ENCODE measurements at regions not wholly inside any gene's neighbourhood (a gene's known extent, or its start where the extent isn't known, plus 50 kb on each side); places are given as distances from the start of the nearest gene placed in this dataset.

DNA sequence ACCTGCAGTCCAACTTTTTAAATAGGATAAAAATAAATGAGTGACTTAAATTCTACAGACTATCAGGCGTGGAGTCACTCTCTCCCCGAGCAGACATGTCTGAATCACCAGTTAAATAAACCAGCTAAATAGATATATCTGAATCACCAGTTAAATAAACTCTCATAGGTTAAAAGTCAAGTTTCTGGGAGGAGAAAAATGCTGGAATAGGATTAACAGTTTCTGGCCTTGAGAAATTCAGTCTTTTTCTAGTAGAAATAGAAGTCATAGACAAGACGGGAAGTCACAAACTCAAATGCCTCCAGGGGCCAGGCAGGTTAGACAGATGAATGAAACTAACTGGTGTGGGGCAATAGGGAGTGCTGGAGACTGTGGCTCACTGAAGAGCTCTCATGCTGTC lies 258.6 kb upstream of the TMEM132C start:
- H3K4me3 ChIP-seq, result no peak overlapping the region
- H3K9me3 ChIP-seq, result no peaks in the 10 kb centered on the region
- DNase-seq, result no peak
- no peaks in the 10 kb centered on the region for H3K27me3 ChIP-seq
- no peak for TF ChIP-seq POLR2A (IDR thresholded peaks at IDR 0.05)
- TF ChIP-seq, protein P1, sequence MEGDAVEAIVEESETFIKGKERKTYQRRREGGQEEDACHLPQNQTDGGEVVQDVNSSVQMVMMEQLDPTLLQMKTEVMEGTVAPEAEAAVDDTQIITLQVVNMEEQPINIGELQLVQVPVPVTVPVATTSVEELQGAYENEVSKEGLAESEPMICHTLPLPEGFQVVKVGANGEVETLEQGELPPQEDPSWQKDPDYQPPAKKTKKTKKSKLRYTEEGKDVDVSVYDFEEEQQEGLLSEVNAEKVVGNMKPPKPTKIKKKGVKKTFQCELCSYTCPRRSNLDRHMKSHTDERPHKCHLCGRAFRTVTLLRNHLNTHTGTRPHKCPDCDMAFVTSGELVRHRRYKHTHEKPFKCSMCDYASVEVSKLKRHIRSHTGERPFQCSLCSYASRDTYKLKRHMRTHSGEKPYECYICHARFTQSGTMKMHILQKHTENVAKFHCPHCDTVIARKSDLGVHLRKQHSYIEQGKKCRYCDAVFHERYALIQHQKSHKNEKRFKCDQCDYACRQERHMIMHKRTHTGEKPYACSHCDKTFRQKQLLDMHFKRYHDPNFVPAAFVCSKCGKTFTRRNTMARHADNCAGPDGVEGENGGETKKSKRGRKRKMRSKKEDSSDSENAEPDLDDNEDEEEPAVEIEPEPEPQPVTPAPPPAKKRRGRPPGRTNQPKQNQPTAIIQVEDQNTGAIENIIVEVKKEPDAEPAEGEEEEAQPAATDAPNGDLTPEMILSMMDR (IDR thresholded peaks at IDR 0.05), result no peak
- no peaks in the 10 kb centered on the region for H3K4me1 ChIP-seq
- H3K36me3 ChIP-seq, result no peaks in the 10 kb centered on the region
- H3K27ac ChIP-seq, result no peak overlapping the region

DNA sequence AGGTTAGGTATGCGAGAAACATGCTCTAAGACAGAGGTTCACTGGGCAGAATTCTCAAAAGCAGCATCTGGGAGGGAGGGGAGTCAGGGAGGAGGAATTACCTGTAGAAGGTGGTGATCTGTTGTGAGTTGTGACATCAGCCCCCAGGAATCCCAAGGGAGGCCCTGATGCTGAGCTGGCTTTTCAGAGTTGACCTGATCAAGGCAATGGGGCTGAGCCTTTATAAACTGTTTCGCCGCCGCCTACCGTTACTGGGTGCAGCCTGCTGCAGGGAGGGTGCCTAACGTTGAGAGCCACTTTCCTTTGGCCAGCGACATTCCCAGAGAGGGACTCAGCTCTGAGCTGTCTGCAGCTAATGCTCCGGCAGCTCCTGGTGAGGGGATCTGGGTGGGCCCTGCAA lies 257.9 kb upstream of the TMEM132C start:
- Histone ChIP-seq H3K36me3 (no peaks in the 10 kb centered on the region), H3K9me3 (no peaks in the 10 kb centered on the region), H3K4me3 (no peak overlapping the region), H3K27ac (no peak overlapping the region), H3K4me1 (no peaks in the 10 kb centered on the region), H3K27me3 (no peaks in the 10 kb centered on the region)
- no peak for DNase-seq
- TF ChIP-seq, protein P1 (IDR thresholded peaks at IDR 0.05), result no peak
- no peak for TF ChIP-seq POLR2A (IDR thresholded peaks at IDR 0.05)

DNA sequence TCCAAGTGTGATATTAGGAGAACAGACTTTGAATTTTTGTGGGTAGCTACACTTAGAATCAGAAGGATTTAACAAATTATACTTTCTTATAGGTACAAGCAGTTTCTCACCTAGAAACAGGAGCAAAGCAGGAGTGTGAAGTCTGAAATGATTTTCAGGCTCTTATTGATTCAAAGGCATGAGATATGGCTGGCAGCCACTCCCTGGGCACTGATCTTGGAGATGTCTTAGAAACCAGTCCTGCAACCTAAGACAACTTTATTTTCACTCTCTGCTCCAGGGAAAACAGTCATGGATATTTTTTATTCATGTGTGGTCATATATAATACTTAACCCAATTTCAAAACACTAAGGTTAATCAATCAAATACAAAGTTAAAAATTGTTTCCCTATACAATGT lies 254.9 kb upstream of the TMEM132C start:
- Histone ChIP-seq H3K27ac (no peak overlapping the region), H3K27me3 (no peaks in the 10 kb centered on the region), H3K36me3 (no peaks in the 10 kb centered on the region), H3K4me3 (no peak overlapping the region), H3K9me3 (no peaks in the 10 kb centered on the region), H3K4me1 (peaks cover 0 to 15% (median 0%) of the 10 kb centered on the region in 4 donors)
- DNase-seq, result no peak
- TF ChIP-seq, protein P1 (IDR thresholded peaks at IDR 0.05), result no peak
- TF ChIP-seq POLR2A (IDR thresholded peaks at IDR 0.05), result no peak

DNA sequence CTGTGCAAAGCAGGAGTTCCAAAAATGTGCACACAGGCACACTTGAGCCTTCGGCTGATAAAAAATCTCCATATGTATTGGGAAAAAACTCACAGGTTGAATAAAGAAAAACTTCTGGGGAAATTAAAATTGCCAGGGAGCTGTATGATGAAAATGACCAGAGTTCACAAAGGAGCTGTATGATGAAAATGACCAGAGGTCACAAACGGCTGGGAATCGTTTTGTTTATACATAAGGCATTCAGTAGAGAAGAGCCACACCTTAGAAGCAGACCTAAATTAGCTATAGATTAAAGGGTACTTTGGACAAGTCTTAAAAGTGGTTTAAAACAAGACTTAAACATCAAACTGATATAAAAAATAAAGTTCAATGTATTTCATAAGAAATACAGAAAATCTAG lies 251.7 kb upstream of the TMEM132C start:
- peaks cover 0 to 15% (median 0%) of the 10 kb centered on the region in 4 donors for H3K4me1 ChIP-seq
- H3K9me3 ChIP-seq, result no peaks in the 10 kb centered on the region
- no peaks in the 10 kb centered on the region for H3K36me3 ChIP-seq
- H3K27me3 ChIP-seq, result no peaks in the 10 kb centered on the region
- no peak for TF ChIP-seq POLR2A (IDR thresholded peaks at IDR 0.05)
- TF ChIP-seq, protein P1 (IDR thresholded peaks at IDR 0.05), result no peak
- no peak overlapping the region for H3K27ac ChIP-seq
- no peak for DNase-seq
- no peak overlapping the region for H3K4me3 ChIP-seq

DNA sequence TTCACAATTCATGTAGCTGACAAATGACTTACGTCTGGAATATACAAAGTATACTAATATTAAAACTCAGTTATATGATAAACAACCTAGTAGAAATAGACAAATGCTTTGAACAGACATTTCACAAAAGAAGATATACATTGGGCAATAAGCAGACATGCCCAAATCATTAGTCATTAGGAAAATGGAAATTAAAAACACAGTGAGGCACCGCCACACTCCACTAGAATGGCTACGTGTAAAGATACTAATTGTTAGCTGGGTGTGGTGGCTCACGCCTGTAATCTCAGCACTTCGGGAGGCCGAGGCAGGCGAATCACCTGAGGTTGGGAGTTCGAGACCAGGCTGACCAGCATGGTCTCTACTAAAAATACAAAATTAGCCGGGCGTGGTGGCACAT lies 248.9 kb upstream of the TMEM132C start:
- no peaks in the 10 kb centered on the region for H3K36me3 ChIP-seq
- no peak overlapping the region for H3K4me3 ChIP-seq
- H3K27ac ChIP-seq, result no peak overlapping the region
- no peaks in the 10 kb centered on the region for H3K27me3 ChIP-seq
- DNase-seq, result no peak
- TF ChIP-seq, protein P1 (IDR thresholded peaks at IDR 0.05), result no peak
- no peak for TF ChIP-seq POLR2A (IDR thresholded peaks at IDR 0.05)
- H3K4me1 ChIP-seq, result peaks cover 0 to 15% (median 0%) of the 10 kb centered on the region in 4 donors
- no peaks in the 10 kb centered on the region for H3K9me3 ChIP-seq

DNA sequence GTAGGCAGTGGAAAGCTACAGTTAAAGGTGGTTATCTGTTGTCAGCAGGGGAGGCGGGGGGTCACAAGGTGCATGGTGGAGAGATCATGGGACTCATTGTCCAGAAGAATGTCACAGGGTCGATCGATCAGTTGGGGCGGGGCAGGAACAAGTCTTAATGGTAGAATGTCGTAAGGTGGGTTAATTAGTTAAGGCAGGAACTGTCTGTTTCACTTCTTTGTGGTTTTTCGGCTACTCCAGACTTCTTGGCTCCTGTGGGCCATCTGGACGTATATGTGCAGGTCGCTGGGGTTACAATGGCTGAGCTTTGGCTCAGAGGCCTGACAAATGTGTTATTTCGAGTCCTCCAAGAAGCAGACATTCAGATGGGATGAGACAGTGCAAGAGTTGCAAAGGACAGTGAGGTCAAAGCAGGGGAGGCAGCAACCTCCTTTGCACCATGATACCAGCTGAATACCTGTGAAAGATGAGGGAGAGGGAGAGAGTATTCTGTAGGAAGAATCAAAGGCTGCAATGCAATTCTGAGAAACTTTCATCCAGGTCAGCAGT lies 246.9 kb upstream of the TMEM132C start:
- no peak for DNase-seq
- Histone ChIP-seq H3K27me3 (no peaks in the 10 kb centered on the region), H3K4me3 (no peak overlapping the region), H3K9me3 (no peaks in the 10 kb centered on the region), H3K27ac (no peak overlapping the region), H3K4me1 (peaks cover 0 to 9% (median 0%) of the 10 kb centered on the region in 4 donors), H3K36me3 (no peaks in the 10 kb centered on the region)
- no peak for TF ChIP-seq POLR2A (IDR thresholded peaks at IDR 0.05)
- TF ChIP-seq, protein P1 (IDR thresholded peaks at IDR 0.05), result no peak
